ENCODE measurements at regions not wholly inside any gene's neighbourhood (a gene's known extent, or its start where the extent isn't known, plus 50 kb on each side); places are given as distances from the start of the nearest gene placed in this dataset.
"Not testable (repeated sequence)": the region's sequence is repeated elsewhere in the genome, so short reads cannot be mapped to it uniquely, and the experiment has no call there.

- DNase-seq, result no peak
Observed at GRCh38 chr12:60201891-60202290, 606.1 kb downstream of the SLC16A7 start.

GRCh38 chr12:60205500-60205899 lies 609.7 kb downstream of the SLC16A7 start:
- no peak for DNase-seq

GRCh38 chr12:60209521-60209920 lies 613.7 kb downstream of the SLC16A7 start:
- DNase-seq, result no peak

- DNase-seq, result no peak
Observed at GRCh38 chr12:60209933-60210332, 614.1 kb downstream of the SLC16A7 start.

GRCh38 chr12:60210756-60211155 lies 614.9 kb downstream of the SLC16A7 start:
- DNase-seq, result no peak

- DNase-seq, result no peak
Observed at GRCh38 chr12:60211244-60211643, 615.4 kb downstream of the SLC16A7 start.

- DNase-seq, result no peak
Observed at GRCh38 chr12:60212159-60213000, 616.6 kb downstream of the SLC16A7 start.

GRCh38 chr12:60213272-60213671 lies 617.4 kb downstream of the SLC16A7 start:
- DNase-seq, result not testable (repeated sequence)

GRCh38 chr12:60216226-60216625 lies 620.4 kb downstream of the SLC16A7 start:
- no peak for DNase-seq

- no peak for DNase-seq
Observed at GRCh38 chr12:60223242-60223641, 627.4 kb downstream of the SLC16A7 start.

- no peak for DNase-seq
Observed at GRCh38 chr12:60225216-60226000, 629.6 kb downstream of the SLC16A7 start.

GRCh38 chr12:60227916-60228315 lies 632.1 kb downstream of the SLC16A7 start:
- DNase-seq, result no peak

- no peak for DNase-seq
Observed at GRCh38 chr12:60230056-60230455, 634.2 kb downstream of the SLC16A7 start.

GRCh38 chr12:60231303-60231702 lies 635.5 kb downstream of the SLC16A7 start:
- DNase-seq, result no peak

GRCh38 chr12:60231976-60232907 lies 636.4 kb downstream of the SLC16A7 start:
- DNase-seq, result no peak

GRCh38 chr12:60234611-60235195 lies 638.9 kb downstream of the SLC16A7 start:
- DNase-seq, result not testable (repeated sequence)

- no peak for DNase-seq
Observed at GRCh38 chr12:60235261-60235660, 639.4 kb downstream of the SLC16A7 start.

GRCh38 chr12:60236416-60236815 lies 640.6 kb downstream of the SLC16A7 start:
- not testable (repeated sequence) for DNase-seq

GRCh38 chr12:60240891-60241290 lies 645.1 kb downstream of the SLC16A7 start:
- DNase-seq, result no peak

- no peak for DNase-seq
Observed at GRCh38 chr12:60251091-60251490, 655.3 kb downstream of the SLC16A7 start.

GRCh38 chr12:60252359-60253096 lies 656.7 kb downstream of the SLC16A7 start:
- DNase-seq, result no peak

GRCh38 chr12:60255044-60255443 lies 659.2 kb downstream of the SLC16A7 start:
- no peak for DNase-seq

Measured in activated CD4-positive, alpha-beta T cell treated with anti-CD3 and anti-CD28 coated beads, Interleukin-2, amount 50 U/mL, for 4 hours (primary cell).